ENCODE measurements at regions not wholly inside any gene's neighbourhood (a gene's known extent, or its start where the extent isn't known, plus 50 kb on each side); places are given as distances from the start of the nearest gene placed in this dataset.

GRCh38 chr9:93818827-93819472, 136.2 kb downstream of the BARX1 start:
- in situ Hi-C loops (cut with HindIII; ENCODE audit: low pct_ligation_motif_present, low pct_unique_long_range_greater_than_20kb, low sequenced_read_pairs), result no loop called here
- no peak for DNase-seq

- in situ Hi-C loops (cut with HindIII; ENCODE audit: low pct_ligation_motif_present, low pct_unique_long_range_greater_than_20kb, low sequenced_read_pairs), result no loop called here
These were observed 136.9 kb downstream of the BARX1 start for GRCh38 chr9:93818237-93818636.

GRCh38 chr9:93815677-93816076, 139.5 kb downstream of the BARX1 start:
- in situ Hi-C loops (cut with HindIII; ENCODE audit: low pct_ligation_motif_present, low pct_unique_long_range_greater_than_20kb, low sequenced_read_pairs), result no loop called here
- no peak for DNase-seq

More at GRCh38 chr9:93818237-93818636, 136.9 kb downstream of the BARX1 start:
- DNase-seq, result no peak

- DNase-seq, result no peak
- in situ Hi-C loops (cut with HindIII; ENCODE audit: low pct_ligation_motif_present, low pct_unique_long_range_greater_than_20kb, low sequenced_read_pairs), result no loop called here
These were observed 140.0 kb downstream of the BARX1 start for GRCh38 chr9:93815135-93815534.

- no peak for DNase-seq
- in situ Hi-C loops (cut with HindIII; ENCODE audit: low pct_ligation_motif_present, low pct_unique_long_range_greater_than_20kb, low sequenced_read_pairs), result no loop called here
These were observed 140.8 kb downstream of the BARX1 start for GRCh38 chr9:93814077-93814956.

GRCh38 chr9:93813221-93814076, 141.7 kb downstream of the BARX1 start:
- no peak for DNase-seq
- in situ Hi-C loops (cut with HindIII; ENCODE audit: low pct_ligation_motif_present, low pct_unique_long_range_greater_than_20kb, low sequenced_read_pairs), result no loop called here

- in situ Hi-C loops (cut with HindIII; ENCODE audit: low pct_ligation_motif_present, low pct_unique_long_range_greater_than_20kb, low sequenced_read_pairs), result no loop called here
- no peak for DNase-seq
These were observed 142.8 kb downstream of the BARX1 start for GRCh38 chr9:93812410-93812668.

GRCh38 chr9:93810028-93810971, 144.9 kb downstream of the BARX1 start:
- no peak for DNase-seq

GRCh38 chr9:93809204-93809940, 145.8 kb downstream of the BARX1 start:
- DNase-seq, result no peak
- in situ Hi-C loops (cut with HindIII; ENCODE audit: low pct_ligation_motif_present, low pct_unique_long_range_greater_than_20kb, low sequenced_read_pairs), result no loop called here

More at GRCh38 chr9:93810028-93810971, 144.9 kb downstream of the BARX1 start:
- in situ Hi-C loops (cut with HindIII; ENCODE audit: low pct_ligation_motif_present, low pct_unique_long_range_greater_than_20kb, low sequenced_read_pairs), result no loop called here

GRCh38 chr9:93808115-93809029, 146.8 kb downstream of the BARX1 start:
- DNase-seq, result no peak
- in situ Hi-C loops (cut with HindIII; ENCODE audit: low pct_ligation_motif_present, low pct_unique_long_range_greater_than_20kb, low sequenced_read_pairs), result no loop called here

- in situ Hi-C loops (cut with HindIII; ENCODE audit: low pct_ligation_motif_present, low pct_unique_long_range_greater_than_20kb, low sequenced_read_pairs), result no loop called here
- DNase-seq, result no peak
These were observed 147.7 kb downstream of the BARX1 start for GRCh38 chr9:93807166-93808074.

GRCh38 chr9:93801581-93802284, 153.4 kb downstream of the BARX1 start:
- in situ Hi-C loops (cut with HindIII; ENCODE audit: low pct_ligation_motif_present, low pct_unique_long_range_greater_than_20kb, low sequenced_read_pairs), result no loop called here
- DNase-seq, result no peak

GRCh38 chr9:93801120-93801519, 154.0 kb downstream of the BARX1 start:
- no peak for DNase-seq
- in situ Hi-C loops (cut with HindIII; ENCODE audit: low pct_ligation_motif_present, low pct_unique_long_range_greater_than_20kb, low sequenced_read_pairs), result no loop called here

GRCh38 chr9:93792358-93792757, 162.8 kb downstream of the BARX1 start:
- in situ Hi-C loops (cut with HindIII; ENCODE audit: low pct_ligation_motif_present, low pct_unique_long_range_greater_than_20kb, low sequenced_read_pairs), result no loop called here
- no peak for DNase-seq

GRCh38 chr9:93786204-93786603, 169.0 kb downstream of the BARX1 start:
- in situ Hi-C loops (cut with HindIII; ENCODE audit: low pct_ligation_motif_present, low pct_unique_long_range_greater_than_20kb, low sequenced_read_pairs), result no loop called here
- no peak for DNase-seq
